T-cell (primary cell): ENCODE measurements at regions not wholly inside any gene's neighbourhood (a gene's known extent, or its start where the extent isn't known, plus 50 kb on each side); places are given as distances from the start of the nearest gene placed in this dataset.

Experiments used
- ATAC-seq, 4 experiments: fragments of 200-7000 bp in 3 of 4; fragments of 150-1000 bp in 1 of 4; cut with Tn5 transposase; replicated peaks in 1 of 4; 1 replicate in 3 of 4; 2 replicates in 1 of 4; pipeline ENCODE4 v1.10.0; 2021; ENCODE audit warnings: moderate library complexity in 3 of 4, mild to moderate bottlenecking in 2 of 4, moderate number of reproducible peaks in 1 of 4
- CTCF ChIA-PET, 2 donors: fragments of 300-600 bp; sonication (Branson Sonifier 250); formaldehyde crosslinking; loops; one replicate each; lab custom pipeline; 2022; ENCODE audit warnings: antibody characterized with exemption in 2 of 2; lab: Charles Lee
- POLR2A ChIA-PET, 2 donors: fragments of 300-600 bp; sonication (Branson Sonifier 250); formaldehyde crosslinking; loops; one replicate each; lab custom pipeline; 2022; ENCODE audit warnings: antibody characterized with exemption in 2 of 2; lab: Charles Lee
- DNase-seq, 35 experiments: peaks; one replicate each; pipeline versions ENCODE4 v3.0.0 to v3.0.0-alpha.2; 2013 to 2023
- H3K27ac ChIP-seq: one replicate; pipeline ENCODE4 v1.5.1; 2013; ENCODE audit warnings: low read length
- H3K27me3 ChIP-seq, 2 experiments: replicated peaks in 1 of 2; 1 replicate in 1 of 2; 2 replicates in 1 of 2; pipeline versions ENCODE4 v1.6.1 to v1.7.0; 2013; ENCODE audit warnings: low read length in 1 of 2, mixed read lengths in 1 of 2; ENCODE audit not compliant: control insufficient read depth in 2 of 2, insufficient read depth in 2 of 2; ENCODE audit errors: extremely low read depth in 1 of 2
- H3K36me3 ChIP-seq, 2 donors: 1 replicate in 1 of 2; 2 replicates in 1 of 2; pipeline versions ENCODE4 v1.6.1 to v1.7.0; 2013; ENCODE audit warnings: low read length in 1 of 2; ENCODE audit not compliant: control insufficient read depth in 2 of 2, insufficient read depth in 1 of 2; ENCODE audit errors: extremely low read depth in 1 of 2
- H3K4me1 ChIP-seq, 2 experiments: 1 replicate in 1 of 2; 2 replicates in 1 of 2; pipeline versions ENCODE4 v1.6.1 to v1.7.0; 2013; ENCODE audit warnings: low read length in 2 of 2, mixed read lengths in 1 of 2; ENCODE audit not compliant: insufficient read depth in 2 of 2, control insufficient read depth in 1 of 2; ENCODE audit errors: extremely low read depth in 1 of 2
- H3K4me3 ChIP-seq, 2 donors: 1 replicate in 1 of 2; 2 replicates in 1 of 2; pipeline versions ENCODE4 v1.5.1 to v1.7.0; 2013; ENCODE audit warnings: mild to moderate bottlenecking in 2 of 2, low read length in 1 of 2, moderate library complexity in 1 of 2; ENCODE audit not compliant: control insufficient read depth in 1 of 2; ENCODE audit errors: extremely low read depth in 1 of 2
- H3K9me3 ChIP-seq: 2 replicates; pipeline ENCODE4 v1.7.0; 2013
- H3K27ac Mint-ChIP-seq, 2 donors: one replicate each; pipeline ENCODE4 v1.8.0; 2020 to 2021; ENCODE audit warnings: mild to moderate bottlenecking in 2 of 2, mixed read lengths in 2 of 2
- H3K27me3 Mint-ChIP-seq, 2 donors: one replicate each; pipeline ENCODE4 v1.8.0; 2021 to 2022; ENCODE audit warnings: mixed read lengths in 2 of 2
- H3K36me3 Mint-ChIP-seq: one replicate; pipeline ENCODE4 v1.8.0; 2021; ENCODE audit warnings: mixed read lengths
- H3K4me1 Mint-ChIP-seq, 3 donors: one replicate each; pipeline ENCODE4 v1.8.0; 2020 to 2022; ENCODE audit warnings: mixed read lengths in 3 of 3, mild to moderate bottlenecking in 1 of 3
- H3K4me3 Mint-ChIP-seq, 3 donors: one replicate each; pipeline ENCODE4 v1.8.0; 2020 to 2022; ENCODE audit warnings: mild to moderate bottlenecking in 3 of 3, mixed read lengths in 3 of 3, moderate library complexity in 3 of 3
- H3K9me3 Mint-ChIP-seq, 3 donors: one replicate each; pipeline ENCODE4 v1.8.0; 2020 to 2022; ENCODE audit warnings: mixed read lengths in 3 of 3
- WGBS: methylation state at CpG from one replicate; pipeline ENCODE4 v1.1.5; 2013; ENCODE audit warnings: missing lambda C conversion rate; ENCODE audit not compliant: insufficient coverage; 5-methylcytosine and 5-hydroxymethylcytosine counted together

DNA sequence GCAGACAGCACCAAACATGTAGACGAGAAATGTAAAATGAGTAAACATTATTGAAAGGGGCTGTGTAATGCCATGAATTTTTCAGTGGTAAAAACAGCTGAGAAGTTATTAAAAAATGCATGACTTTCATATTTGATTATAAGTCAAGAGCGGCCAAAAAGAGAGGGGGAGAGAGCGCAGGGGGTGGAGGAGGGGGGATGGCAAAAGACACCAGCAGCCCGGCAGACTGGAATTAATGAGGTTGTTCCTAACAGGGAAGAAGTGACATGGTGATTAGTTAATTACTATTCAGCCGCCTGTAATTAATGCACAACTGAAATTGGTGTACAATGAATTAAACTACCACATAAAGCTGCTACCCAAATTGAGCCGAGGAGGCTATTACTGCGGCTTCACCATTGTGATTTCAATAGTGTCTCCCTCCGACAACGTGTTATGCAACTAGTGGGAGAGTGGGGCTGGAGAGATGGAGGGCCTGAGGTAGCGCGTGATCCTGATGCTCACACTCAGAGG is 89.1 kb upstream of the VSTM2B start:
- ATAC-seq (no peak), DNase-seq (no peak)
- no peak overlapping the region for H3K27ac Mint-ChIP-seq
- no peak overlapping the region for H3K4me3 ChIP-seq
- no peaks in the 10 kb centered on the region for H3K36me3 Mint-ChIP-seq
- H3K4me1 Mint-ChIP-seq: no peaks in the 10 kb centered on the region
- WGBS: 75% methylated on average over 7 of the region's 11 CpGs
- H3K27me3 ChIP-seq: peaks cover 0 to 14% of the 10 kb centered on the region in 2 experiments
- peaks cover 0 to 4% (median 4%) of the 10 kb centered on the region in 3 donors for H3K9me3 Mint-ChIP-seq
- H3K4me1 ChIP-seq: no peaks in the 10 kb centered on the region
- ChIA-PET POLR2A (no interaction called here), CTCF (no interaction called here)
- no peak overlapping the region for H3K27ac ChIP-seq
- no peaks in the 10 kb centered on the region for H3K36me3 ChIP-seq
- H3K9me3 ChIP-seq: no peaks in the 10 kb centered on the region
- H3K27me3 Mint-ChIP-seq: peaks cover 8 to 11% of the 10 kb centered on the region in 2 donors
- no peak overlapping the region for H3K4me3 Mint-ChIP-seq

DNA sequence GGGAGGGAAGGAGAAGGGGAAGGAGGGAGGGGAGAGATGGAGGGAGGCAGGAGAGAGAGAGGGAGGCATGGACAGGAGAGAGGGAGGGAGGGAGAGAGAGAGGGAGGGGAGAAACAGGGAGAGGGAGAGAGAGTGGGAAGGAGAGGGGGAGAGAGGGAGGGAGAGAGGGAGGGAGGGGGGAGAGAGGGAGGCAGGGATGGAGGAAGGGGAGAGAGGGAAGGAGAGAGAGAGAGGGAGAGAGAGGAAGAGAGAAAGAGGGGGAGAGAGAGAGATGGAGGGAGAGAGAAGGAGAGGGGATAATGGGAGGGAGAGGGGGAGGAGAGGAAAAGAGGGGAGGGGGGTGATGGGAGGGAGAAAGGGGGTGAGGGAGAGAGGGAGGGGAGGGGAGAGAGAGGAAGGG is 86.8 kb upstream of the VSTM2B start:
- ChIA-PET CTCF (no interaction called here), POLR2A (no interaction called here)
- Mint-ChIP-seq H3K9me3 (peaks cover 2 to 4% (median 4%) of the 10 kb centered on the region in 3 donors), H3K27me3 (peaks cover 0 to 8% of the 10 kb centered on the region in 2 donors), H3K36me3 (no peaks in the 10 kb centered on the region), H3K4me3 (no peak overlapping the region), H3K4me1 (no peaks in the 10 kb centered on the region), H3K27ac (no peak overlapping the region)
- Histone ChIP-seq H3K27ac (no peak overlapping the region), H3K36me3 (no peaks in the 10 kb centered on the region), H3K9me3 (no peaks in the 10 kb centered on the region), H3K27me3 (peaks cover 0 to 10% of the 10 kb centered on the region in 2 experiments), H3K4me1 (no peaks in the 10 kb centered on the region), H3K4me3 (no peak overlapping the region)
- no peak for ATAC-seq
- DNase-seq: no peak

DNA sequence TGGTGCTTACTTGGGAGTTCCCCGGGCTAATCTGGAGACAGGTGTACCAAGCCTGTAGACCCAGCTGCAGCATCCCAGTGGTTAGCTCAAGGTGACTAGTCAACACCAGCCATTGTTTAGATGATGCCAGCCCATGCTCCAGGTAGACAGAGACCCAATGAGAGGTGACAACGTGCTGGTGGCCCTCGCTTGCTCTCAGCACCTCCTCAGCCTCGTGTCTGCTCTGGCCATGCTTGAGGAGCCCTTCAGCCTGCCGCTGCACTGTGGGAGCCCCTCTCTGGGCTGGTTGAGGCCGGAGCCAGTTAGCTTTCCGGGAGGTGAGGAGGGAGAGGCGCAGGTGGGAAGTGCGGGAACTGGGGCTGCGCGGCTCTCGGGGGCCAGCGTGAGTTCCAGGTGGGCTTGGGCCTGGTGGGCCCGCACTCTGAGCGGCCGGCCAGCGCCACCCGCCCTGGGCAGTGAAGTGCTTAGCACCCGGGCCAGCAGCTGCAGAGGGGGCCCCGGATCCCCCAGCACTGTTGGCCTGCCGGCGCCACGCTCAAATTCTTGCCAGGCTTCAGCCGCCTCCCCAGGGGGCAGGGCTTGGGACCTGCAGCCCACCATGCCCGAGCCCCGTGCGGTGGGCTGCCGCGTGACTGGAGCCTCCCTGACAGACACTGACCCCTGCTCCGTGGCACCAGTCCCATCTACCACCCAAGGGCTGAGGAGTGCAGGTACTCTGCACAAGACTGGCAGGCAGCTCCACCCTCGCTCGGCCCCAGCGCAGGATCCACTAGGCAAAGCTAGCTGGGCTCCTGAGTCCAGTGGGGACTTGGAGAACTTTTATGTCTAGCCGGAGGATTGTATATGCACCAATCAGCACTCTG is 85.9 kb upstream of the VSTM2B start:
- H3K27me3 Mint-ChIP-seq: peaks cover 3 to 8% of the 10 kb centered on the region in 2 donors
- no peaks in the 10 kb centered on the region for H3K4me1 ChIP-seq
- H3K9me3 ChIP-seq: no peaks in the 10 kb centered on the region
- no peak overlapping the region for H3K27ac ChIP-seq
- WGBS: 80% methylated on average over 25 of the region's 34 CpGs
- no peaks in the 10 kb centered on the region for H3K4me1 Mint-ChIP-seq
- peaks cover 2 to 4% (median 4%) of the 10 kb centered on the region in 3 donors for H3K9me3 Mint-ChIP-seq
- H3K4me3 Mint-ChIP-seq: no peak overlapping the region
- H3K4me3 ChIP-seq: no peak overlapping the region
- H3K27ac Mint-ChIP-seq: no peak overlapping the region
- H3K36me3 Mint-ChIP-seq: no peaks in the 10 kb centered on the region
- ChIA-PET CTCF (no interaction called here), POLR2A (no interaction called here)
- DNase-seq: no peak
- no peaks in the 10 kb centered on the region for H3K36me3 ChIP-seq
- peaks cover 0 to 9% of the 10 kb centered on the region in 2 experiments for H3K27me3 ChIP-seq
- no peak for ATAC-seq

DNA sequence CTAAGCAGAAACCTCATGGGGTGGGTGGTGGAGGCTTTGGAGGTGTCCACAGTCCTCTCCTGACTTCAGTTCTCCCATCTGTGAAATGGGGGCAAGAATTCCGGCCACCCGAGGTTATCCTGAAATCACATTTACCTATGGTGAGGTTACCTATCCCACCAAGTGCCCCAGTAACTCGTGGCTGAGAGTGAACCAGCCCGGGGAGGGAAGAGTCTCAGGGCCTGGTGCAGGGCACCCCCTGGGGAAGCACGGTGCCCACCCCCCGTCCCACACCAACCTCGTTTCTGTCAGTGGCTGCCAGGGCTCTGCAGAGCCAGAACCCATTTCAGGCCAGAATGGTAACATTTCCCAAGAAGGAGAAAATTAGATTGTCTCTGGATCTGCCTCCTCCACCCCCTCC is 83.7 kb upstream of the VSTM2B start:
- Mint-ChIP-seq H3K4me3 (no peak overlapping the region), H3K9me3 (peaks cover 2 to 4% (median 4%) of the 10 kb centered on the region in 3 donors), H3K27ac (no peak overlapping the region), H3K27me3 (peaks cover 9 to 16% of the 10 kb centered on the region in 2 donors), H3K4me1 (no peaks in the 10 kb centered on the region), H3K36me3 (no peaks in the 10 kb centered on the region)
- Histone ChIP-seq H3K36me3 (no peaks in the 10 kb centered on the region), H3K27ac (no peak overlapping the region), H3K27me3 (peaks cover 0 to 18% of the 10 kb centered on the region in 2 experiments), H3K4me1 (no peaks in the 10 kb centered on the region), H3K9me3 (no peaks in the 10 kb centered on the region), H3K4me3 (no peak overlapping the region)
- WGBS: no CpG with 5 or more reads among the region's 7 CpGs
- ChIA-PET CTCF (no interaction called here), POLR2A (no interaction called here)
- ATAC-seq (no peak), DNase-seq (no peak)

DNA sequence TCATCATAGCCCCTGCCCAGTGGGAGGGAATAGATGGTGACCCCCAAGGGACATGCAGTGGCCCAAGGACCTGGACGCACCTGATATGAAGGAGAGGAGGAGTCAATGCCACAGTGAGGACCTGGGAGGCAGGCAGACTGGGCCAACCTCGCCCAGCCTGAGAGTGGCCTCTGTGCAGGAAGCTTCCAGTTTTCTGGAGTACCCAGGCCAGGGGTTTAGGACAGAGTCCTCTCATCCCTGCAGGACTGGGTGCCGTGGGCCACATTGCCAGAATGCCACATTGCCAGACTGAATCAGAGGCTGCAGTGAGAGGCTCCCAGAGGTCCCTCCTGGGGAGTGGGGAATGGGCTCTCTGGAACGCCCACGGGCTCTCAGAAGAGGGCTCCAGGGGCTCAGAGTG is 82.9 kb upstream of the VSTM2B start:
- H3K9me3 Mint-ChIP-seq: peaks cover under 1 to 4% (median 2%) of the 10 kb centered on the region in 3 donors

DNA sequence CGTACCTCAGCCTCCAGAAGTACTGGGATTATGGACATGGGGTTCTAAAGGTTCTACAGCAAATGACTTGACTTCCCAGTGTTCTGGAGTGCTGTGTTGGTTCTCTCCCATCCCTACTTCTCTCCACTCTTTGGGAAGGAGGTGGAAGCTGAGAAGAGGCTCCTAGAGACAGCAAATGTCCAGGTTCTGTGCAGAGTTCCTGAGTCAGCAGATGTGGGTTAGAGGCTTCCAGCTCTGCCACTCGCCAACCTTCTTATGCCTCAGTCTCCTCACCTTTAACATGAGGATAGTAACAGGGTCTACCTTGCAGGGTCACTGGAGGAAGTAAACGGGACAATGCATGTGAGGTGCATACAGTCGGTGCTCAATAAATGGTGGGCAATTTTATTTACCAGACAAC is 80.5 kb upstream of the VSTM2B start:
- Histone ChIP-seq H3K27ac (no peak overlapping the region), H3K4me3 (no peak overlapping the region), H3K27me3 (peaks cover 0 to 30% of the 10 kb centered on the region in 2 experiments), H3K4me1 (no peaks in the 10 kb centered on the region), H3K36me3 (no peaks in the 10 kb centered on the region), H3K9me3 (no peaks in the 10 kb centered on the region)
- H3K27me3 Mint-ChIP-seq: peaks cover 16 to 26% of the 10 kb centered on the region in 2 donors
- ATAC-seq (no peak), DNase-seq (no peak)
- H3K36me3 Mint-ChIP-seq: no peaks in the 10 kb centered on the region
- WGBS: 54% methylated on average over 3 of the region's 4 CpGs
- H3K27ac Mint-ChIP-seq: no peak overlapping the region
- H3K9me3 Mint-ChIP-seq: peaks cover 0 to 4% (median 2%) of the 10 kb centered on the region in 3 donors
- H3K4me1 Mint-ChIP-seq: no peaks in the 10 kb centered on the region
- CTCF ChIA-PET: interaction anchor here in 1 of 2 donors (0.5 kb wide), 1 partner anchor 1043 kb away, joined by 3 read pairs; no protein-coding TSS in a partner anchor
- H3K4me3 Mint-ChIP-seq: no peak overlapping the region
- POLR2A ChIA-PET: no interaction called here

More for the DNA sequence above, 82.9 kb upstream of the VSTM2B start:
- H3K27me3 Mint-ChIP-seq: peaks cover 9 to 12% of the 10 kb centered on the region in 2 donors
- H3K4me1 ChIP-seq: no peaks in the 10 kb centered on the region
- DNase-seq: no peak
- ChIA-PET CTCF (no interaction called here), POLR2A (no interaction called here)
- 72% methylated on average over 3 of the region's 5 CpGs for WGBS
- H3K27ac Mint-ChIP-seq: no peak overlapping the region
- no peak overlapping the region for H3K4me3 ChIP-seq
- peaks cover 0 to 22% of the 10 kb centered on the region in 2 experiments for H3K27me3 ChIP-seq
- no peak overlapping the region for H3K27ac ChIP-seq
- H3K4me3 Mint-ChIP-seq: no peak overlapping the region
- no peak for ATAC-seq
- no peaks in the 10 kb centered on the region for H3K9me3 ChIP-seq
- H3K36me3 ChIP-seq: no peaks in the 10 kb centered on the region
- H3K36me3 Mint-ChIP-seq: no peaks in the 10 kb centered on the region
- no peaks in the 10 kb centered on the region for H3K4me1 Mint-ChIP-seq
